Breast epithelium (tissue), 3 donors: ENCODE measurements at regions not wholly inside any gene's neighbourhood (a gene's known extent, or its start where the extent isn't known, plus 50 kb on each side); places are given as distances from the start of the nearest gene placed in this dataset.

ENCODE experiments used
- POLR2A ChIP-seq: fragments of 450-650 bp; IDR thresholded peaks from one replicate; pipeline ENCODE4 v1.6.1; 2016; ENCODE audit warnings: antibody characterized with exemption, mild to moderate bottlenecking, moderate library complexity
- TF ChIP-seq, protein P1 (sequence below), 3 donors: fragments of 450-650 bp; IDR thresholded peaks; one replicate each; pipeline ENCODE4 v1.5.1; 2016 to 2017; ENCODE audit warnings: antibody characterized with exemption in 3 of 3, mild to moderate bottlenecking in 3 of 3, moderate library complexity in 3 of 3

DNA sequence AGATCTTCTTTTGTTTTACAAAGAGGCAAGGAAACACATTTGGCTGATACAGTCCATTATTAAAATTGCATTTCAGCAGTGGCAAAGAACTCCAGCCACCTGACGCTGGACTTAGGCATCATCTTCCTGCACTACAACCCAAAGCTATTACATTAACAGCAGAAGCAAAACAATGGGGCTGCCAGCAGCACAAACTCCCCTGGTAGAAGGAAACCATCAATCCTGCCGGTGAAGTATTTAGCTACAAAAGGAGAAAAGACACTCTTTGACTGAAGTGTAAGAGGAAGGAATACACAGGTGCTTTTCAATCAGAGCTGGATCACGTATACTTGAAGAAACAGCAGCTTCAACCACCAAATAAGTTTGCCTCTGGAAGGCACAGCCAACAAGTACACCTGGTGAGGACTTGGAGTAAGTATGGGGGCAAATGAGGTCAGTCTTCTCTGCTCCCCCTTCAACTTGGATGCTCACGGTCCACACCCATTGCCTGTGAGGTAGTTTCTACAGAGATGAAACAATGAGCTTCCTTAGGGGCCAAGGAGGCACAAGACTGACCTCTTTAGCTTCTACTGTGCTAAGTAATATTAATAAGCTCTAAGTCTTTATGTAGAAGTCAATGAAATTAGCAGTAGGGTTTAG lies 125.9 kb upstream of the FOXN3 start:
- TF ChIP-seq POLR2A: no peak
- TF ChIP-seq, protein P1, sequence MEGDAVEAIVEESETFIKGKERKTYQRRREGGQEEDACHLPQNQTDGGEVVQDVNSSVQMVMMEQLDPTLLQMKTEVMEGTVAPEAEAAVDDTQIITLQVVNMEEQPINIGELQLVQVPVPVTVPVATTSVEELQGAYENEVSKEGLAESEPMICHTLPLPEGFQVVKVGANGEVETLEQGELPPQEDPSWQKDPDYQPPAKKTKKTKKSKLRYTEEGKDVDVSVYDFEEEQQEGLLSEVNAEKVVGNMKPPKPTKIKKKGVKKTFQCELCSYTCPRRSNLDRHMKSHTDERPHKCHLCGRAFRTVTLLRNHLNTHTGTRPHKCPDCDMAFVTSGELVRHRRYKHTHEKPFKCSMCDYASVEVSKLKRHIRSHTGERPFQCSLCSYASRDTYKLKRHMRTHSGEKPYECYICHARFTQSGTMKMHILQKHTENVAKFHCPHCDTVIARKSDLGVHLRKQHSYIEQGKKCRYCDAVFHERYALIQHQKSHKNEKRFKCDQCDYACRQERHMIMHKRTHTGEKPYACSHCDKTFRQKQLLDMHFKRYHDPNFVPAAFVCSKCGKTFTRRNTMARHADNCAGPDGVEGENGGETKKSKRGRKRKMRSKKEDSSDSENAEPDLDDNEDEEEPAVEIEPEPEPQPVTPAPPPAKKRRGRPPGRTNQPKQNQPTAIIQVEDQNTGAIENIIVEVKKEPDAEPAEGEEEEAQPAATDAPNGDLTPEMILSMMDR (IDR thresholded peaks at IDR 0.05): no peak
